GM18870 (cell line): ENCODE measurements at regions not wholly inside any gene's neighbourhood (a gene's known extent, or its start where the extent isn't known, plus 50 kb on each side); places are given as distances from the start of the nearest gene placed in this dataset.

Experiments used
- ATAC-seq: cut with Tn5 transposase; IDR thresholded peaks from one replicate; pipeline ENCODE4 v1.9.1; 2021; ENCODE audit warnings: moderate library complexity; ENCODE audit not compliant: unreplicated experiment

GRCh38 chr4:168039593-168039992 lies 52.7 kb upstream of the ANXA10 start:
- ATAC-seq: no peak
